ENCODE measurements at regions not wholly inside any gene's neighbourhood (a gene's known extent, or its start where the extent isn't known, plus 50 kb on each side); places are given as distances from the start of the nearest gene placed in this dataset.

DNA sequence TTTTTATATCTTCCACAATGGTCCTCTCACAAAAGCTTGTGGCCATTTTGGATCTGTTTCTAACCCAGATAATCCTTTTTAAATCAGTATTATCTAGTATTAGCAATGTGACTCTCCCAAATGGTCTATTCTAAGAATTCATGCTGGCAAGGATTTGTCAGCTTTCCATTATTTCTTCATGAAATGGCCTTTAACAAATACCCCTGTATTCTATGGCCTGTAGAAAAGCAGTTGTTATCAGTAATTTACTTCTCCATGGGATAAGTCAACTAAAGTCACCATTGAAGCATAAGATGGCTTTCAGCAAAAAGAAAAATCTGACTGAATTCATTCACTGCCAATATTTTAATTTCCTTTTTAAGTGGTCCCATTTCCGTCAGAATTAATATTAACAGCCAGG is 346.4 kb upstream of the FAM174A start:
- no peak overlapping the region for H3K27ac ChIP-seq
- no peak for TF ChIP-seq ZFX (IDR thresholded peaks at IDR 0.05; ENCODE audit: borderline replicate concordance)
- no peak for TF ChIP-seq CTCF (IDR thresholded peaks at IDR 0.05)

GRCh38 chr5:100188339-100188738 is 346.8 kb upstream of the FAM174A start:
- TF ChIP-seq ZFX (IDR thresholded peaks at IDR 0.05; ENCODE audit: borderline replicate concordance): no peak
- TF ChIP-seq CTCF (IDR thresholded peaks at IDR 0.05): no peak
- no peak overlapping the region for H3K27ac ChIP-seq

DNA sequence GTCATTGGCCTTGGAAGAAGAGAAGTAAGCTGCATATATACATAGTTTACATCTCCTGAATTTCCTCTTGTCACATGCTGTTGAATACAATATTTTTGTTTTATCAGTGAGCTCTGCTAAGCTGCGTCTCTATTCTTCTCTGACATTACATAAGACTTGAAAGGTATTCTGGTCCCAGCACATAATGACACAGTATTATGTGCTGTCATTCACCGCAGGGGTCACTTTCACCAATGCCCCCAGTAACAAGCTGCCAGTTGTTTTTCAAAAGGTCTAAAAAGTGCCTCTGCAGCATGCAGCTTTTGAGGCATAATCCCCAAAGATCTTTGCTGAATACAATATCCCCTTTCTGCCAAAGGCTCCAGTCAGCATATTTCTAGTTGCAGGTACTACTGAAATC is 349.0 kb upstream of the FAM174A start:
- TF ChIP-seq ZFX (IDR thresholded peaks at IDR 0.05; ENCODE audit: borderline replicate concordance) (no peak), CTCF (IDR thresholded peaks at IDR 0.05) (no peak)

GRCh38 chr5:100182402-100182801 is 352.8 kb upstream of the FAM174A start:
- no peak overlapping the region for H3K27ac ChIP-seq
- TF ChIP-seq ZFX (IDR thresholded peaks at IDR 0.05; ENCODE audit: borderline replicate concordance): no peak
- no peak for TF ChIP-seq CTCF (IDR thresholded peaks at IDR 0.05)

More for the DNA sequence above, 349.0 kb upstream of the FAM174A start:
- no peak overlapping the region for H3K27ac ChIP-seq

- H3K27ac ChIP-seq: no peak overlapping the region
- TF ChIP-seq CTCF (IDR thresholded peaks at IDR 0.05) (no peak), ZFX (IDR thresholded peaks at IDR 0.05; ENCODE audit: borderline replicate concordance) (no peak)
These were observed 359.8 kb upstream of the FAM174A start for GRCh38 chr5:100175346-100175745.

DNA sequence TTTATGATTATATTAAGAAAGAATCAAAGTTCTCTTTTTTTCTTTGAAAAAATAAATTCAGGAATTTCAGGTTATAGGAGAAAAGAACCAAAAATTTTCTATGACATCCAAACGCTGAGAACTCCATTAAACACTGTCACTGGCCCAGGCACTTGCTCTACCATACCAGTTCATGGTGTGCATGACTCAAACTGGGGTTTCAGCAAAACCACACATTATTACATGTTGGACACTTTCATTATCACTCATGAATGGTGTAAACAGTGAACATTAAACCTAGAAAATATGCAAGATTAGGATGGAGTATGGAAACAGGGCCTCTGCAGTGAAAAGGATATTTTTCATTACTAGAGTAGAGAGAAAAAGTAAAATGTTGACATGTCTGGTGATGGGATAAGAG is 369.9 kb upstream of the FAM174A start:
- TF ChIP-seq ZFX (IDR thresholded peaks at IDR 0.05; ENCODE audit: borderline replicate concordance): no peak
- no peak for TF ChIP-seq CTCF (IDR thresholded peaks at IDR 0.05)
- H3K27ac ChIP-seq: no peak overlapping the region

GRCh38 chr5:100161868-100162267 is 373.3 kb upstream of the FAM174A start:
- no peak overlapping the region for H3K27ac ChIP-seq
- TF ChIP-seq CTCF (IDR thresholded peaks at IDR 0.05) (no peak), ZFX (IDR thresholded peaks at IDR 0.05; ENCODE audit: borderline replicate concordance) (no peak)
